HEK293 (cell line): ENCODE measurements at regions not wholly inside any gene's neighbourhood (a gene's known extent, or its start where the extent isn't known, plus 50 kb on each side); places are given as distances from the start of the nearest gene placed in this dataset.
A peak's percentile ranks its signal among the peaks of the same experiment; 100 is the strongest.

Source experiments
- BCL11B ChIP-seq: fragments of 450-650 bp; formaldehyde crosslinking; IDR thresholded peaks from 2 replicates; pipeline ENCODE4 v1.5.1; 2016; ENCODE audit warnings: low read depth, missing biosample characterization, missing genetic modification characterization
- IKZF3 ChIP-seq: fragments of 450-650 bp; IDR thresholded peaks from 2 replicates; pipeline ENCODE4 v1.5.0; 2018; ENCODE audit warnings: missing biosample characterization, mild to moderate bottlenecking, missing genetic modification characterization, moderate library complexity
- KLF9 ChIP-seq: fragments of 450-650 bp; formaldehyde crosslinking; IDR thresholded peaks from 2 replicates; pipeline ENCODE4 v1.5.1; 2016; ENCODE audit warnings: missing biosample characterization, missing genetic modification characterization, low read depth
- MEIS1 ChIP-seq: sonication (generic); formaldehyde crosslinking; IDR thresholded peaks from 2 replicates; pipeline ENCODE4 v1.8.1; 2022; ENCODE audit warnings: missing genetic modification reagents, mild to moderate bottlenecking, borderline replicate concordance
- MYNN ChIP-seq: fragments of 450-650 bp; formaldehyde crosslinking; IDR thresholded peaks from 2 replicates; pipeline ENCODE4 v1.5.1; 2016; ENCODE audit warnings: missing biosample characterization, missing genetic modification characterization, borderline replicate concordance
- MZF1 ChIP-seq: fragments of 450-650 bp; formaldehyde crosslinking; IDR thresholded peaks from 2 replicates; pipeline ENCODE4 v1.5.1; 2017; ENCODE audit warnings: missing biosample characterization, missing genetic modification characterization, borderline replicate concordance
- ZFP69B ChIP-seq: fragments of 450-650 bp; formaldehyde crosslinking; IDR thresholded peaks from 2 replicates; pipeline ENCODE4 v1.5.1; 2016; ENCODE audit warnings: missing biosample characterization, missing genetic modification characterization
- ZNF10 ChIP-seq: fragments of 450-650 bp; formaldehyde crosslinking; IDR thresholded peaks from 2 replicates; pipeline ENCODE4 v1.5.1; 2017; ENCODE audit warnings: missing biosample characterization, missing genetic modification characterization
- ZNF121 ChIP-seq: fragments of 450-650 bp; formaldehyde crosslinking; IDR thresholded peaks from 2 replicates; pipeline ENCODE4 v1.5.1; 2016; ENCODE audit warnings: missing biosample characterization, missing genetic modification characterization
- ZNF175 ChIP-seq: fragments of 450-650 bp; formaldehyde crosslinking; IDR thresholded peaks from 2 replicates; pipeline ENCODE4 v1.5.1; 2016; ENCODE audit warnings: missing biosample characterization, missing genetic modification characterization
- ZNF335 ChIP-seq: fragments of 450-650 bp; formaldehyde crosslinking; conservative IDR thresholded peaks from 2 replicates; pipeline ENCODE4 v1.5.1; 2016; ENCODE audit warnings: missing biosample characterization, missing genetic modification characterization
- ZNF366 ChIP-seq: fragments of 450-650 bp; formaldehyde crosslinking; conservative IDR thresholded peaks from 2 replicates; pipeline ENCODE4 v1.5.1; 2016; ENCODE audit warnings: missing biosample characterization, missing genetic modification characterization
- ZNF433 ChIP-seq: fragments of 450-650 bp; formaldehyde crosslinking; IDR thresholded peaks from 2 replicates; pipeline ENCODE4 v1.5.1; 2016; ENCODE audit warnings: missing biosample characterization, missing genetic modification characterization, low read depth
- ZNF48 ChIP-seq: fragments of 450-650 bp; formaldehyde crosslinking; IDR thresholded peaks from 2 replicates; pipeline ENCODE4 v1.5.1; 2016; ENCODE audit warnings: missing biosample characterization, missing genetic modification characterization
- ZNF510 ChIP-seq: fragments of 450-650 bp; formaldehyde crosslinking; IDR thresholded peaks from 2 replicates; pipeline ENCODE4 v1.5.1; 2018; ENCODE audit warnings: mild to moderate bottlenecking, missing genetic modification characterization, missing biosample characterization; ENCODE audit not compliant: insufficient replicate concordance
- ZNF747 ChIP-seq: fragments of 450-650 bp; formaldehyde crosslinking; IDR thresholded peaks from 2 replicates; pipeline ENCODE4 v1.5.1; 2016; ENCODE audit warnings: missing biosample characterization, missing genetic modification characterization
- ZNF777 ChIP-seq: fragments of 450-650 bp; formaldehyde crosslinking; IDR thresholded peaks from 2 replicates; pipeline ENCODE4 v1.5.1; 2017; ENCODE audit warnings: missing biosample characterization, missing genetic modification characterization, borderline replicate concordance
- ZNF791 ChIP-seq: fragments of 450-650 bp; formaldehyde crosslinking; IDR thresholded peaks from 2 replicates; pipeline ENCODE4 v1.5.1; 2016; ENCODE audit warnings: missing biosample characterization, missing genetic modification characterization
- ZNF843 ChIP-seq: fragments of 450-650 bp; formaldehyde crosslinking; IDR thresholded peaks from 2 replicates; pipeline ENCODE4 v1.5.1; 2016; ENCODE audit warnings: missing biosample characterization, missing genetic modification characterization
- TF ChIP-seq, protein P1 (sequence below): fragments of 450-650 bp; formaldehyde crosslinking; IDR thresholded peaks from 2 replicates; pipeline ENCODE4 v1.5.1; 2016; ENCODE audit warnings: missing biosample characterization, missing genetic modification characterization
- TF ChIP-seq, protein P2 (sequence below): fragments of 450-650 bp; formaldehyde crosslinking; IDR thresholded peaks from 2 replicates; pipeline ENCODE4 v1.5.0; 2017; ENCODE audit warnings: missing biosample characterization, missing genetic modification characterization, borderline replicate concordance
- TF ChIP-seq, protein P3 (sequence below): fragments of 450-650 bp; formaldehyde crosslinking; IDR thresholded peaks from 2 replicates; pipeline ENCODE4 v1.5.1; 2017; ENCODE audit warnings: missing biosample characterization, missing genetic modification characterization
- TF ChIP-seq, protein P4 (sequence below): fragments of 450-650 bp; formaldehyde crosslinking; IDR thresholded peaks from 2 replicates; pipeline ENCODE4 v1.5.1; 2017; ENCODE audit warnings: missing biosample characterization, mild to moderate bottlenecking, missing genetic modification characterization, moderate library complexity
- TF ChIP-seq, protein P5 (sequence below): fragments of 450-650 bp; formaldehyde crosslinking; IDR thresholded peaks from 2 replicates; pipeline ENCODE4 v1.5.1; 2016; ENCODE audit warnings: missing biosample characterization, missing genetic modification characterization

DNA sequence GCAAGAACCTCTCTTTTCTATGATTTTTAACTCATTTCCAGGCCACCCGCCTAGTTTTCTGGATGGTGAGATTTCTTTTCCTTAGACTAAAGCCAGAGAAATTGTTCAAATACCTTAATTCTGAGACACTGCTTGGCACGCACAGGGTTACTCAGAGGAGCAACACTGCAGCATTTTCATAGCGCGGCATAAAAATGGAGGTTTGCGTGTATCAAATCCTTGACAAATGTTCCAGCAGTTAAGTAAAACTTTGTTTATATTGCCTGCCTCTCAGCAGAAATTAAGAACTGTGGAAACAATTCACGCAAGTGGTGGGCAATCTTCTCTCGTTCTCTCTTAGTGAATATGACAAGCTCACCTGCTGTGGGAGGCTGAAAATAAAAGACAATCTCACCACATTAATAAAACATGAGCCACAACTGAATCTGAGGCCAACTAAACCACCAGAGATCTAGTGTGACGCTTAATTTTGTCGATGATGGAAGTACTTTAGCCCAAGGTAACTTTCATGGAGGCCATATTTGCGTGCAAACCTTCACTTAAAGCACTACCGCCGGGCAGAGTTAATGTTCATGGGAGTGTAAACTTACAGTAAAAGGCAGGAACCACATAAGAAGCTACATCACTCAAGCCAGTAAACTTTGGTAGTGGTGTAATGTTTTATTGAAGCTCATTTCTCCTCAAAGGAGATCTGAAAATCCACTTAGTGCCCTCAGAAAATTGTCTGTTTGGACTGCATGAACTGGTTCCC lies 894.8 kb upstream of the EPHA5 start (continued):
- TF ChIP-seq, protein P1, sequence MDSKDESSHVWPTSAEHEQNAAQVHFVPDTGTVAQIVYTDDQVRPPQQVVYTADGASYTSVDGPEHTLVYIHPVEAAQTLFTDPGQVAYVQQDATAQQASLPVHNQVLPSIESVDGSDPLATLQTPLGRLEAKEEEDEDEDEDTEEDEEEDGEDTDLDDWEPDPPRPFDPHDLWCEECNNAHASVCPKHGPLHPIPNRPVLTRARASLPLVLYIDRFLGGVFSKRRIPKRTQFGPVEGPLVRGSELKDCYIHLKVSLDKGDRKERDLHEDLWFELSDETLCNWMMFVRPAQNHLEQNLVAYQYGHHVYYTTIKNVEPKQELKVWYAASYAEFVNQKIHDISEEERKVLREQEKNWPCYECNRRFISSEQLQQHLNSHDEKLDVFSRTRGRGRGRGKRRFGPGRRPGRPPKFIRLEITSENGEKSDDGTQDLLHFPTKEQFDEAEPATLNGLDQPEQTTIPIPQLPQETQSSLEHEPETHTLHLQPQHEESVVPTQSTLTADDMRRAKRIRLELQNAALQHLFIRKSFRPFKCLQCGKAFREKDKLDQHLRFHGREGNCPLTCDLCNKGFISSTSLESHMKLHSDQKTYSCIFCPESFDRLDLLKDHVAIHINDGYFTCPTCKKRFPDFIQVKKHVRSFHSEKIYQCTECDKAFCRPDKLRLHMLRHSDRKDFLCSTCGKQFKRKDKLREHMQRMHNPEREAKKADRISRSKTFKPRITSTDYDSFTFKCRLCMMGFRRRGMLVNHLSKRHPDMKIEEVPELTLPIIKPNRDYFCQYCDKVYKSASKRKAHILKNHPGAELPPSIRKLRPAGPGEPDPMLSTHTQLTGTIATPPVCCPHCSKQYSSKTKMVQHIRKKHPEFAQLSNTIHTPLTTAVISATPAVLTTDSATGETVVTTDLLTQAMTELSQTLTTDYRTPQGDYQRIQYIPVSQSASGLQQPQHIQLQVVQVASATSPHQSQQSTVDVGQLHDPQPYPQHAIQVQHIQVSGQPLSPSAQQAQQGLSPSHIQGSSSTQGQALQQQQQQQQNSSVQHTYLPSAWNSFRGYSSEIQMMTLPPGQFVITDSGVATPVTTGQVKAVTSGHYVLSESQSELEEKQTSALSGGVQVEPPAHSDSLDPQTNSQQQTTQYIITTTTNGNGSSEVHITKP (tag by site-specific recombination) = peak; percentile 73
- TF ChIP-seq, protein P2, sequence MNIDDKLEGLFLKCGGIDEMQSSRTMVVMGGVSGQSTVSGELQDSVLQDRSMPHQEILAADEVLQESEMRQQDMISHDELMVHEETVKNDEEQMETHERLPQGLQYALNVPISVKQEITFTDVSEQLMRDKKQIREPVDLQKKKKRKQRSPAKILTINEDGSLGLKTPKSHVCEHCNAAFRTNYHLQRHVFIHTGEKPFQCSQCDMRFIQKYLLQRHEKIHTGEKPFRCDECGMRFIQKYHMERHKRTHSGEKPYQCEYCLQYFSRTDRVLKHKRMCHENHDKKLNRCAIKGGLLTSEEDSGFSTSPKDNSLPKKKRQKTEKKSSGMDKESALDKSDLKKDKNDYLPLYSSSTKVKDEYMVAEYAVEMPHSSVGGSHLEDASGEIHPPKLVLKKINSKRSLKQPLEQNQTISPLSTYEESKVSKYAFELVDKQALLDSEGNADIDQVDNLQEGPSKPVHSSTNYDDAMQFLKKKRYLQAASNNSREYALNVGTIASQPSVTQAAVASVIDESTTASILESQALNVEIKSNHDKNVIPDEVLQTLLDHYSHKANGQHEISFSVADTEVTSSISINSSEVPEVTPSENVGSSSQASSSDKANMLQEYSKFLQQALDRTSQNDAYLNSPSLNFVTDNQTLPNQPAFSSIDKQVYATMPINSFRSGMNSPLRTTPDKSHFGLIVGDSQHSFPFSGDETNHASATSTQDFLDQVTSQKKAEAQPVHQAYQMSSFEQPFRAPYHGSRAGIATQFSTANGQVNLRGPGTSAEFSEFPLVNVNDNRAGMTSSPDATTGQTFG (tag by site-specific recombination) = no peak
- TF ChIP-seq ZNF10 (no peak), ZNF843 (tag by site-specific recombination) (peak; percentile 99), ZNF433 (tag by site-specific recombination) (no peak), ZNF791 (no peak), MEIS1 (CRISPR knock-in tag) (no peak), MZF1 (tag by site-specific recombination) (peak; percentile 61; the same call in 1 of the 2 replicates), ZNF366 (tag by site-specific recombination) (peak; percentile 83), KLF9 (tag by site-specific recombination) (0 out of 2 replicates have a peak, but pooled peaks have one; percentile 20), ZNF121 (tag by site-specific recombination) (no peak), ZNF747 (tag by site-specific recombination) (no peak), ZNF335 (0 out of 2 replicates have a peak, but pooled peaks have one; percentile 40), ZNF510 (tag by site-specific recombination) (peak; percentile 92), ZNF48 (tag by site-specific recombination) (no peak), ZFP69B (0 out of 2 replicates have a peak, but pooled peaks have one; percentile 19), IKZF3 (tag by site-specific recombination) (peak; percentile 90), MYNN (tag by site-specific recombination) (0 out of 2 replicates have a peak, but pooled peaks have one; percentile 24), BCL11B (tag by site-specific recombination) (peak; percentile 94), ZNF777 (tag by site-specific recombination) (no peak), ZNF175 (tag by site-specific recombination) (no peak)
- TF ChIP-seq, protein P3, sequence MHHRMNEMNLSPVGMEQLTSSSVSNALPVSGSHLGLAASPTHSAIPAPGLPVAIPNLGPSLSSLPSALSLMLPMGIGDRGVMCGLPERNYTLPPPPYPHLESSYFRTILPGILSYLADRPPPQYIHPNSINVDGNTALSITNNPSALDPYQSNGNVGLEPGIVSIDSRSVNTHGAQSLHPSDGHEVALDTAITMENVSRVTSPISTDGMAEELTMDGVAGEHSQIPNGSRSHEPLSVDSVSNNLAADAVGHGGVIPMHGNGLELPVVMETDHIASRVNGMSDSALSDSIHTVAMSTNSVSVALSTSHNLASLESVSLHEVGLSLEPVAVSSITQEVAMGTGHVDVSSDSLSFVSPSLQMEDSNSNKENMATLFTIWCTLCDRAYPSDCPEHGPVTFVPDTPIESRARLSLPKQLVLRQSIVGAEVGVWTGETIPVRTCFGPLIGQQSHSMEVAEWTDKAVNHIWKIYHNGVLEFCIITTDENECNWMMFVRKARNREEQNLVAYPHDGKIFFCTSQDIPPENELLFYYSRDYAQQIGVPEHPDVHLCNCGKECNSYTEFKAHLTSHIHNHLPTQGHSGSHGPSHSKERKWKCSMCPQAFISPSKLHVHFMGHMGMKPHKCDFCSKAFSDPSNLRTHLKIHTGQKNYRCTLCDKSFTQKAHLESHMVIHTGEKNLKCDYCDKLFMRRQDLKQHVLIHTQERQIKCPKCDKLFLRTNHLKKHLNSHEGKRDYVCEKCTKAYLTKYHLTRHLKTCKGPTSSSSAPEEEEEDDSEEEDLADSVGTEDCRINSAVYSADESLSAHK (tag by site-specific recombination) = peak; percentile 90
- TF ChIP-seq, protein P4, sequence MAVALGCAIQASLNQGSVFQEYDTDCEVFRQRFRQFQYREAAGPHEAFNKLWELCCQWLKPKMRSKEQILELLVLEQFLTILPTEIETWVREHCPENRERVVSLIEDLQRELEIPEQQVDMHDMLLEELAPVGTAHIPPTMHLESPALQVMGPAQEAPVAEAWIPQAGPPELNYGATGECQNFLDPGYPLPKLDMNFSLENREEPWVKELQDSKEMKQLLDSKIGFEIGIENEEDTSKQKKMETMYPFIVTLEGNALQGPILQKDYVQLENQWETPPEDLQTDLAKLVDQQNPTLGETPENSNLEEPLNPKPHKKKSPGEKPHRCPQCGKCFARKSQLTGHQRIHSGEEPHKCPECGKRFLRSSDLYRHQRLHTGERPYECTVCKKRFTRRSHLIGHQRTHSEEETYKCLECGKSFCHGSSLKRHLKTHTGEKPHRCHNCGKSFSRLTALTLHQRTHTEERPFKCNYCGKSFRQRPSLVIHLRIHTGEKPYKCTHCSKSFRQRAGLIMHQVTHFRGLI (tag by site-specific recombination) = no peak
- TF ChIP-seq, protein P5, sequence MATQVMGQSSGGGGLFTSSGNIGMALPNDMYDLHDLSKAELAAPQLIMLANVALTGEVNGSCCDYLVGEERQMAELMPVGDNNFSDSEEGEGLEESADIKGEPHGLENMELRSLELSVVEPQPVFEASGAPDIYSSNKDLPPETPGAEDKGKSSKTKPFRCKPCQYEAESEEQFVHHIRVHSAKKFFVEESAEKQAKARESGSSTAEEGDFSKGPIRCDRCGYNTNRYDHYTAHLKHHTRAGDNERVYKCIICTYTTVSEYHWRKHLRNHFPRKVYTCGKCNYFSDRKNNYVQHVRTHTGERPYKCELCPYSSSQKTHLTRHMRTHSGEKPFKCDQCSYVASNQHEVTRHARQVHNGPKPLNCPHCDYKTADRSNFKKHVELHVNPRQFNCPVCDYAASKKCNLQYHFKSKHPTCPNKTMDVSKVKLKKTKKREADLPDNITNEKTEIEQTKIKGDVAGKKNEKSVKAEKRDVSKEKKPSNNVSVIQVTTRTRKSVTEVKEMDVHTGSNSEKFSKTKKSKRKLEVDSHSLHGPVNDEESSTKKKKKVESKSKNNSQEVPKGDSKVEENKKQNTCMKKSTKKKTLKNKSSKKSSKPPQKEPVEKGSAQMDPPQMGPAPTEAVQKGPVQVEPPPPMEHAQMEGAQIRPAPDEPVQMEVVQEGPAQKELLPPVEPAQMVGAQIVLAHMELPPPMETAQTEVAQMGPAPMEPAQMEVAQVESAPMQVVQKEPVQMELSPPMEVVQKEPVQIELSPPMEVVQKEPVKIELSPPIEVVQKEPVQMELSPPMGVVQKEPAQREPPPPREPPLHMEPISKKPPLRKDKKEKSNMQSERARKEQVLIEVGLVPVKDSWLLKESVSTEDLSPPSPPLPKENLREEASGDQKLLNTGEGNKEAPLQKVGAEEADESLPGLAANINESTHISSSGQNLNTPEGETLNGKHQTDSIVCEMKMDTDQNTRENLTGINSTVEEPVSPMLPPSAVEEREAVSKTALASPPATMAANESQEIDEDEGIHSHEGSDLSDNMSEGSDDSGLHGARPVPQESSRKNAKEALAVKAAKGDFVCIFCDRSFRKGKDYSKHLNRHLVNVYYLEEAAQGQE (tag by site-specific recombination) = no peak
